GM21526 (cell line): ENCODE measurements at regions not wholly inside any gene's neighbourhood (a gene's known extent, or its start where the extent isn't known, plus 50 kb on each side); places are given as distances from the start of the nearest gene placed in this dataset.
"Not testable (repeated sequence)": the region's sequence is repeated elsewhere in the genome, so short reads cannot be mapped to it uniquely, and the experiment has no call there.

Experiments
- ATAC-seq: cut with Tn5 transposase; IDR thresholded peaks from one replicate; pipeline ENCODE4 v1.9.1; 2021; ENCODE audit warnings: moderate library complexity; ENCODE audit not compliant: unreplicated experiment, low FRiP score

DNA sequence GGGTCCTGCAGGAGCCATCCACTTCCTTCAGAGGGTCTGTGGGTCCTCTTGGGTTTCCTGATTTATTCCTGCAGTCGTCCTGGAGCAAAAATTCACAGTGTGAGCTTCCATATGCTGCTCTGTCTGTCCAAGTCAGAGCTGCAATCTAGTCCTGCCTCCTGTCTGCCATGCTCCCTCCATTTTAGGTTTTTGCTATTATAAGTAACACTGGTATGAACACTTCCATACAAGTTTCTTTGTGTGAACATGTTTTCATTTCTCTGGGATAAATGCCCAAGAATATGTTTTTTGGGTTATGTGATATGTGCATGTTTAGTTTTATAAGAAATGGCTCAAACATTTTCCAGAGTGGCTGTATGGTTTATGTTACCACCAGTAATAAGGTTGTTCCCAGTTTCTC is 188.1 kb downstream of the ACTR3B start:
- no peak for ATAC-seq

DNA sequence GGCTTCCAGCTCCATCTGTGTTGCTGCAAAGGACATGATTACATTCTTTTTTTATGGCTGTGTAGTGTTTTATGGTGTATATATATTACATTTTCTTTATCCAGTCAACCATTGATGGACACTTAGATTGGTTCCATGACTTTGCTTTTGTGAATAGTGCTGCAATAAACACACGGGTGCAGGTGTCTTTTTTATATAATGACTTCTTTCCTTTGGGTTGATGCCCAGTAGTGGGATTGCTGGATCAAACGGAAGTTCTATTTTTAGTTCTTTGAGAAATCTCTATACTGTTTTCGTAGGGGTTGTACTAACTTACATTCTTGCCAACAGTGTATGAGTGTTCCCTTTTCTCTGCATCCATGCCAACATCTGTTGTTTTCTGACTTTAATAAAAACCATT is 189.7 kb downstream of the ACTR3B start:
- ATAC-seq: no peak

DNA sequence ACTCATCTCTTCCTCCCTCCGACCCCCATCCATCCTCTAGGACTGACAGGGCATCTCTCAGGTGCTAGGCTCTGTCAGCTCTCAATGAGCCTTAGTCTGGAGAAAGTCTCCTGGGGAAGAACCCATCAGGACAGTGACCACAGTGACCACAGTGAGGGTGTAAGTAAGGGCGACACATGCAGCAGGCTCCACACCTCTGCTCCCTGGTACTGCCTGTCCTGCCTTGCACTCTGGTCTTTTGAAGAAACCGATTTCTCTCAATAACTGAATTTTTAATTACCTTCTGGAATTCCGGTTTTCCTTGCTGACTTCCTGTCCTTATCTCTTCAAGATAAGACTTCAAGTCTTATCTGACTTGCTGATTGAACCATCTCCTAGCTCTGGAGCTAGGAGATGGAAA is 190.2 kb downstream of the ACTR3B start:
- no peak for ATAC-seq

DNA sequence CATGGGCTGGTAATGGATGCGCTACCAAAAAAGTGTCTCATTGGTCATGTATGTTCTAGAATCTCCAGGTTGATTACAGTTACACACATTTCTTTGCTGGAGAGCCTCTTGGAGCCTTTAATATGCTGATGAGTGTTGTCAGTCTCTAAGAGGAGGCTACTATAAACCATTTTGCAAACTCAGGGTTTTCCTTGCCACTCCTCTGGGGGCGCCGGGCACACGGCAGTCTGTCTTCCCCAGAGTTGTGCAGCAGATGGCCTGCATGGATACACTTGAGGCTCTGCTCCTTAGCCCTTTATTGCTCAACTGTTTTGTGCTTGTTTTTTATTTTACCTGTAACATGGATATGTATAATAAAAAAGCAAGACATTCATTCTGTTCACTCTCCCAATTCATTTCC is 196.5 kb downstream of the ACTR3B start:
- no peak for ATAC-seq

DNA sequence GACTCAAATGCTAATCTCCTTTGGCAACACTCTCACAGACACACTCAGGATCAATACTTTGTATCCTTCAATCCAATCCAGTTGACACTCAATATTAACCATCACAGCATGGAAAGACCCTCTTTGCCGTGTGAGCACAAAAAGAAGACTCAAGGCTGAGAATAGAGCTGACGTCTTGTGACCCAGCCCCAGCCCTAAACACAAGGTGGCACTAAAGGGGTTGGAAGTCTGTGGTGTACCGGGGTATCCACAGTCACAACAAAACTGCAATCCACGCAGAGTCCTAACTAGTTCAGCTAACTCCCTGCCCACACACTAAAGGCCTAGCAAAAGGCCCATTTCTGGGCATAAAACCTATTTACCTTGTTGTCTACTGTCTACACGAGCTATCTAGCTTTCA is 200.1 kb downstream of the ACTR3B start:
- no peak for ATAC-seq

DNA sequence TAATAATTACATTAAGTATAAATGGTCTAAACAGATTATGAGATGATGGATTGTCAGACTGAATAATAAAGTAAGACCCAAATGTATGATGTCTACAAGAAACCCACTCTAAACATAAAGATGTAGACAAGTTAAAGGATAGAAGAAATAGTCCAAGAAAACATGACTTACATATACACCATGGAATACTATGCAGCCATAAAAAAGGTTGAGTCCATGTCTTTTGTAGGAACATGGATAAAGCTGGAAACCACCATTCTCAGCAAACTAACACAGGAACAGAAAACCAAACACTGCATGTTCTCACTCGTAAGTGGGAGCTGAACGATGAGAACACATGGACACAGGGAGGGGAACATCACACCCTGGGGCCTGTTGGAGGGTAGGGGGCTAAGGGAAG is 202.2 kb downstream of the ACTR3B start:
- not testable (repeated sequence) for ATAC-seq

DNA sequence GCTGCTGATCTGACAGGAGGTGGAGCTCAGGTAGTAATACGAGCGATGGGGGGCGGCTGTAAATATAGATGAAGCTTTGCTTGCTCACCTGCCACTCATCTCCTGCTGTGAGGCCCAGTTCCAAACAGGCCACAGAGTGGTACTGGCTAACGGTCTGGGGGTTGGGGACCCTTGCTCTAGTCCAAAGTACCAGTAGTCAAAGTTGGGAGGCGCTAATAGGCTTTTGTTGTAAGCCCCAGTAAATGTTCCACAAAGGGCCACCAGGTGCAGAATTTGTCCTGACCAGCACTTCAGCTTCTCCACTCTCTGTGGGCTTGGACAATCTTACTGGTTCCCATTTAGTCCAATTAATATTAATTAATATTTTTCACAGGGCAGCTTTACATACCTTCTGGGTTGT is 206.6 kb downstream of the ACTR3B start:
- ATAC-seq: no peak

DNA sequence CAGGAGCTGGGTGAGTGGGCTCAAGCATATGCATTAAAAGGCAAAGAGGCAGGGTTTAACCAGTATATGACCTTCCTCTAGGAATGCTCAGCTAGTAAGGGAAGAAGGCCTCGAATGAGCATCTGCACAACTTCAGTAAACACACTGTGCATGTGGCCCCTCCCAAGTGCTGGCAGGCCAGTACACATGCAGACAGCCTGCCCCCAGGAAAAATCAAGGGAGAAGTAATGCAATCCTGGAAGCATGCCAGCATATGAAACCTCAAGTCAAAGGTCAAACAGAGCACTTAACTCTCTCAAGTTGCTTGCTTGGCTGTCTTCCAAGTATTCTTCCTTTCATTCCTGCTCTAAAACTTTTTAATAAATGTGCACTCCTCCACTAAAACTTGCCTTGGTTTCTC is 208.4 kb downstream of the ACTR3B start:
- no peak for ATAC-seq

DNA sequence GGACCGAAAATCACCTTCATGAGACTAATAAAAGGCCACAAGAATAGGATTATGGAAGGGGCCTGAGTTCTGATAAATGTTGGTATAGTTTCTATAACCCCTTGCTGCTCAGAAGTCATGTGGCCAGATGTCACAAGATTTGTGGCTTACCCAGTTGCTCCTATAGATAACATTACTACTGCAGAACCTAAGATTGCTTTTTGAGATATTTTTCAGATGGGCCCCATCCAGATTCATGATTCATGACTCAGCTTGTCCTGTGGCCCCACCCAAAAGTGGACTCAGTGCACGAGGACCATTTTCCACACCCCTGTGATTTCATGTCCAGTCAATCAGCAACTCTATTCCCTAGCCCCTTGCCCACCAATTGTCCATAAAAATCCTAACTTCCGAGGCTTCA is 209.0 kb downstream of the ACTR3B start:
- no peak for ATAC-seq

DNA sequence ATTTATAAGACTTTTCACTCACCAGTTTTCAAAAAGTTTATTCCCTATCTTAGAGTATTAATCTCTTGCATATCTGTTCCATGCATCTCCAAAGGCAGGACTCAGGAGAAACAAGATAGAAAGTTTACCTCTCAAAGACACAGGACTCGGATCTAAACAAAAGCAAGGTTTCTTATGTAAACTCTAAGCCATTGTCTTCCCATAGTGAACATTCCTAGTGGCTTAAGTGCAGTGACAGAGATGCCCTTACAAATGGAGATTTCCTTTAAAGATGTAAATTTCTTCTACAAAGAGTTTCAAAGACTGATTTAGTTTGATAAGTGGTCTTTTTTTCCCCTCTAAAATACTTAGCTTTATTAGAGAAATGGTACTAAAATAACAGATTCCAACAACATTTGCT is 209.8 kb downstream of the ACTR3B start:
- no peak for ATAC-seq

DNA sequence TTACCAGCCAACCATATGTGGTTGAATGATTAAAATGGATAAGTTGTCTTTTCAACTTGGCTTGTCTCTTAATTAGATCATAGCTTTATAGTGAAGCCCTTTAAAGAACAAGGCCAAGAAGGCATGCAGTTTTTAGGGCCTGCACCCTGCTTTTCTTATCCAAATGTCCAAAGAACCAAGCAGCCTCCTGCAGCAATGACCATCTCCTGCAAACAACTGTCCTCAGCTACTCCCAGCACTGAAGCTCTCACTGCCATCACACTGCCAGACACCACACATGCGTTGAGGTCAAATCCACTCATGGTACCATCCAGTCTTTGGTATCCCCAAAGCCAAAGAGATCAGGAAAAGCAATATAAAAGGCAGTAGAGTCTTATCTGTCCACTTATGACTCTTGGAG is 210.3 kb downstream of the ACTR3B start:
- ATAC-seq: no peak

DNA sequence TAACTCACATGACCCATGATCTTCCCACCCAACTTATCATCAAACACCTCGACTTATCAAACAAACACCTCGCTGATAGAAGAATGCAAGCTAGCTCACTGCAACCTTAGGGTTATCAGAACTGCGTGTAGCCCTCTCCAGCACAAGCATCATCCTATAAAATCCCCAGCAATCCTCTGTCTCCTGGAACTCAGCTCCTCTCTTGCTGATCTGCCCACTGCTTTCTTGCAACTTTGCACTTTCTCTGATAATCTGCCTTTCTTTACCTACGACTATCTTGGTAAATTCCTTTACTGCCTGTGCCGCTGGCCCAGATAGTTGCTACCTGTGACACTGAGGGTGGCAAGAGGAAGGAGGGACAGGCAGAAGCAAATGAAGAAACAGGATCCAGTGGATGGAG is 210.9 kb downstream of the ACTR3B start:
- no peak for ATAC-seq

DNA sequence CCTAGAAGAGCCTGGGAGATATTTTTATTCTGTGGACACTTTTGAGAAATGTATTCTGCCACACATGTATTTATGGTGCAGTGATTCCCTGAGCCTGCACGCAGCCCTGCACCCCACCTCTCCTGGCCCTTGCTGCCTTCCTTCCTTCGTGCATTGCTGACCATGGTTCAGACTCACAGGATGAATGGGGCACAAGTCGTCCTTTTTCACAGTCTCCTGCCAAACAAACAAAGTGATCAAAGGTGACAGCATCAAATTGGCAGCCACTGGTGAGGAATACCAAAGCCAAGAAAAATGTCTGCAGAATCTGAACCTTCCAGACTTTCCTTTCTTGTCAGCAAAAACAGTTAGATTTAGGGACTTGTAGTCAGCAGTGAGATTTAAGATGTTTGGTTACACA is 215.0 kb downstream of the ACTR3B start:
- ATAC-seq: no peak

DNA sequence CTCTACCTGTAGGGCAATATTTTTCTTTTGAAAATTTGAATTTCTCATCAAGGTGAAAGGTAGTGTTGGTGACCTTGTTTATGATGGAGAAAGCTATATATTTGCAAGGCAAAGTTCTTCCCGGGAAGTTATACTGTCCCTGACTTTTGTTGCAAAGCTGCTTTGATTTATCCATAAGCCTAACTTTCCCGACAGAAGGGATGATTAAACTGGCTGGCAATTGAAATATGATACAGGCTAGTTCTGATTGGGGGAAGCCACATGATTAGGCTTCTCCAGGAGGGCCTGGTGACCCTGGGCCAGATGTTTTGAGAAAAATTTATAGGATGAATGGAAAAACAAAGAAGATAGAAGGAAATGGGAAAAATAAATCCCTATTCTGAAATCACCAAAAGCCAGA is 215.5 kb downstream of the ACTR3B start:
- ATAC-seq: no peak

DNA sequence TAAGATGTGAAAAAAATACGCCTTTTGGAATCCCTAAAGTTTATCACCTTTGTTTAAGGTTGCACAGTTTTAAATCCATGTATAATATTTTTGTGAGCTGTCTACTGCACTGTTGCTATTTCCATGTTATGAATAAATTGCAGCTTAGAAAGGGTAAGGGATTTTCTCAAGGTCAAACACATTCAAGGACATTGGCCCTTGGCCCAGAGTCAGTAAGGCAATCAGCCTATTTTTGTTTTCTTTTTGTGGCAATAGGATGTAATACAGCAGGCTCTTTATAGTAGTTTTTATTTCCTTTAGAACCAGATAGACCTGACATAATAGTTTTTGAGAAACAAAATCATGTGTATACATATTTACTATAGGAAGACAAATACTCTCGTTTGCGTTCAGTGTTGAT is 219.8 kb downstream of the ACTR3B start:
- ATAC-seq: no peak

DNA sequence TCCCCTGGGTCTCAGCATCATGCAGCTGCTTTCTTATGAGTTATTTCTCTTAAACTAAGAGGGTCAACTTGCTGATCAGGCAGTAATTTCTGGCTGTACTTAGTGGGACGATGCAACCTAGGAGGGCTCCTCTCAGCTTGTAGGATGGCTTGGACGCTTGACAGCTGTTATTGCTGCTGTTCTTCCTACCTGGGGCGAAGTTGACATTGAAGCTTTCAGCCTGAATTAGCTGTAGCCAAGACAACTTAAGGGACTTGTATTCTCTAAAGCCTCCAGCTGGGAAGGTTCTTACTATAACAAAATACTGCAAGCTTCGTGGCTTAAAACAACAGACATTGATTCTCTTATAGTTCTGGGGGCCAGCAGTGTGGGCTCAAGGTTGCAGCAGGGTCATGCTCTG is 224.9 kb downstream of the ACTR3B start:
- ATAC-seq: no peak

DNA sequence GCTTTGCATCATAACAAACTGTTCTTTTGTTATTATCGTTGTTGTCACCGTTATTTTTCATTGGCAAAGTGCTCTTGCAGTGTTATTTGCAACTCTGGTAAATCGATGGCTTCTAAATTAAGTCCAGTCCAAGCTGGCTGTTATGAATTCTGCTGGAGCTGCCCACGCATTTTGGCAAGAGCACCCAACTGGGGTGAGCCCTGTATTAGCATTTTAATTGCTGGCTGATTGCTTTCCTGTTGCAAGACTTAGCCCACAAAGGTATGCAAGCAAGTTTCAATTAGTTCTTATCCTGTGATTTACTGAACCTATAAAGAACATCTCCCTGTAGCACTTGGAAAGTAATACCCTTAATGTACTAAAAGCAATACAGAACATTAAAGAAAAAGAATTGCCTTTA is 226.8 kb downstream of the ACTR3B start:
- no peak for ATAC-seq

DNA sequence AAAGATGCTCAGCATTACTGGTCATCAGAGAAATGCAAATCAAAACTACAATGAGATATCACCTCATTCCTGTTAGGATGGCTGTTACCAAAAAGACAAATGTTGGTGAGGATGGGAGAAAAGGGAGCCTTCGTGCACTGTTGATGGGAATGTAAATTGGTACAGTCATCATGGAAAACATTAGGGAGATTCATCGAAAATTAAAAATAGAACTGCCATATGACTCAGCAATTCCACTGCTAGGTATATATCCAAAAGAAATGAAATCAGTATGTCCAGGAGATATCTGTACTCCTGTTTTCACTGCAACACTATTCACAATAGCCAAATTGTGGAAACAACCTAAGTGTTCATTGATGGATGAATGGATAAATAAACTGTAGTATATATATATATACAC is 228.1 kb downstream of the ACTR3B start:
- no peak for ATAC-seq

DNA sequence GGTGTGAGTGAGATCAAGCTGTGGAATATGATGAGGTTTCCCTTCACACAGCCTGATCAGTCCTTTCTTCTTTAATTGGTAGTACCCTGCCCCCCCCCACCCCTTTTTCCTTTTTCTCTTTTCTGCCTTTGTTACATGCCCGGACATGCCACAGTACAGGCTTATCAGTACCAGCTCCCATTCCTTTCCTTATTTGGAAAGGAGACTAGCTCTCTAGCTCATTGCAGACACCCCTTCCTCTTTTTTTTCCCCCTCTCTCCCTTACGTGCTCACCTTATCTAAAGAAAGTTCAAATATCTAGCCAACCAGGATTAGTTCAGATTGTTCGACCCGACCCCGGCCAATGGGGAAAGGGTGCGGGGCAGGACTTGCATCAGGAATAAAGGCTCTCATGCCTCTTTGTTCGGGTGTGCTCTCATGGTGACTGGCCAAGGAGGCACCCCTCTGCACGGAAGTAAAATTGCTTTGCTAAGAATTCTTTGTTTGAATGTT is 230.4 kb downstream of the ACTR3B start:
- ATAC-seq: no peak

DNA sequence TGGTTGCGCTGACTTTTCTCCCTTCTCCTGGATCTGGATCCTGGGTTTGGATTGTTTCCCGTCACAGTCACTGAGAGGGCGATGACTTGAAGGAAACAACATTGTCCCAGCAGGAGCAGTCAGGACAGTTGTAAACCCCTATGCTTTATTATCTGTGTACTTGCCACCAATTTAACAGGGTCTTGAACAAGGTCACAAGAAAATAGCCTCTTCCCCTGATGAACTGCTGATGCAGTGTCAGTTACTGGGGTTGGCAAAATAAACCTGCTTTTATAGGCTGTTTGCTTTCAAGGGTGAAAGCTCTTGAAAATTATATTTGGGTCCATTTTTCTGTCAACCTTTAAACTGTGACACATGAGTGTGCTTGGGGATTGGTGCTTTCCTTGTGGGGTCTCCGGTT is 238.9 kb downstream of the ACTR3B start:
- no peak for ATAC-seq

DNA sequence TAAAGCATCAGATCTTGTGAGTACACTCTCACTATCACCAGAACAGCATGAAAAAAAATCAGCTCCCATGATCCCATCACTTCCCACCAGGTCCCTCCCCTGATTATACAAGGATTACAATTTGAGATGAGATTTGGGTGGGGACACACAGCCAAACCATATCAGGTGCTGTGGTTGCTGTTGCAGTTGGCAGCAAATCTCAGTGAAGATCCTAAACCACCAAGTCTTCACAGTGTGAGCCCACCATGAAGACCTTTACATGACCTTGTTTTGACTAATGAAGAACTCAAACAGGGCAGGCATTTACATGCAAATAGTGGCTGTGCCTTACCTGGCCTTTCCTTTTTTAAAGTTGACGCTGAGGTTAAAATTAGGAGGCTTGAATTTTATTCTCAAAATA is 242.6 kb downstream of the ACTR3B start:
- ATAC-seq: no peak

DNA sequence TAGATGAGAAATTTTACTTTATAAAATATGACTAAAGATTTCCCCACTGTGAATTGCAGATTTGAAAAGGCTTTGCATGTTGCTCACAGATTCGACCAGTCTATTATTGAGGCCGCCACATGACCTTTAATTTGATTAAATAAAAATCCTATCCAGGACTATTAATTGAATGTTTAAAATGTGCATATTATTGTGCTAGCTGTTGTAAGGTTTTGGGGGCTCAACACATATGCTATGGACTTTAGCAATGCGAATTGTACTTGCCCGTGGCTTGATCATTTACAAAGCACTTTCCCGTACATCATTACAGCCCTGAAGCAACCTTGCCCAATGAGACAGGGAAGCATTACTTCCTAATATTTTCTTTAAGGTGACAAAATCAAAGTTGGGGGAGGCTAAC is 243.0 kb downstream of the ACTR3B start:
- ATAC-seq: no peak

DNA sequence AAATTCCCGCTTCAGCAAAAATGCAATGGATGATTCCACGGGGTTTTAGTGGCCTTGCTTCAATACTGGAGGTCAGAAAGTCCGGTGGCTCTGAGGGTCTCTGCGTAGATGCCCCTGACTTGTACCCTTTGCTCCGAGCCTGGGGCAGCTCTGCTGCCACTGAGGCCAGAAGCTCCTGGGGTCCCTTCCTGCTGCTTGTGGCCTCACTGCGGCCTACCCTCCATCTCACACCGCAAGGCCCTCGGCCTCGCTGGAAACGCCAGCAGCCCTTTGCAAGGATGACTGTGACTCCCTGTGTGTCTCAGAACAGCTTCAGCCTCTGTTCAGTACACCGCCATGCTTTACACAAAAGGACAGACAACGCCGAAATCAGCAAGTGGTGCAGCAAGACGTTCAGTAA is 244.8 kb downstream of the ACTR3B start:
- no peak for ATAC-seq
